Stimulated activated naive CD8-positive, alpha-beta T cell treated with anti-CD3 and anti-CD28 coated beads, Interleukin-15, Interleukin-2, amounts not matched to agents 100 U/mL and 50 U/mL, for 24 hours (primary cell): ENCODE measurements at regions not wholly inside any gene's neighbourhood (a gene's known extent, or its start where the extent isn't known, plus 50 kb on each side); places are given as distances from the start of the nearest gene placed in this dataset.

Source experiments
- ATAC-seq: fragments of 150-1000 bp; cut with Tn5 transposase; one replicate; pipeline ENCODE4 v1.10.0; 2021
- DNase-seq: peaks from one replicate; pipeline ENCODE4 v3.0.0; 2021

DNA sequence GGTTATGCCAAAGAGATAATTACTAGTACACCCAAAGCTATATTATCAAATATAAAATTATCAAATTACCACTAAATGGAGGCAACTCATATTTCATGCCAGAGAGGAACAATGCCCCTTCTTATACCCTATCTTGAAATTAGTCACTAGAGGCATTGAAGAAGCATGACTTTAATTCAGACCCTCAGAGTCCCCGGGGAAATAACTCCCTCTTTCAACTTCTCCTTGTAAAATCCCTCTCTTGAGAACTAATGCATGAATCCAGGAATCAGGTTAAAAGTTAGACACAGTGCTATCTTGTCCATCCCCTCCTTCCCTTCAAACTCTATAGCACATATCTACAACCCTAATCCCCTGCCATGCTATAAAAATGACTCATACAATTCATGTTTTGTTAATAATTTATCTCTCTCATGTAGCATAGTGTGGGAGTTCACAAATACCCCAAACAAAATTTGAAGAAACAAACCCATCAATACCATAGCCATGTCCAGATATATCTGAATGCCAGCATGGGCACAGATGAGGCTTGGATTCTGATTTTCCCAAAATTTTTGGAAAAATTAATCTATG is 665.4 kb downstream of the KCNA4 start:
- DNase-seq (no peak), ATAC-seq (no peak)

DNA sequence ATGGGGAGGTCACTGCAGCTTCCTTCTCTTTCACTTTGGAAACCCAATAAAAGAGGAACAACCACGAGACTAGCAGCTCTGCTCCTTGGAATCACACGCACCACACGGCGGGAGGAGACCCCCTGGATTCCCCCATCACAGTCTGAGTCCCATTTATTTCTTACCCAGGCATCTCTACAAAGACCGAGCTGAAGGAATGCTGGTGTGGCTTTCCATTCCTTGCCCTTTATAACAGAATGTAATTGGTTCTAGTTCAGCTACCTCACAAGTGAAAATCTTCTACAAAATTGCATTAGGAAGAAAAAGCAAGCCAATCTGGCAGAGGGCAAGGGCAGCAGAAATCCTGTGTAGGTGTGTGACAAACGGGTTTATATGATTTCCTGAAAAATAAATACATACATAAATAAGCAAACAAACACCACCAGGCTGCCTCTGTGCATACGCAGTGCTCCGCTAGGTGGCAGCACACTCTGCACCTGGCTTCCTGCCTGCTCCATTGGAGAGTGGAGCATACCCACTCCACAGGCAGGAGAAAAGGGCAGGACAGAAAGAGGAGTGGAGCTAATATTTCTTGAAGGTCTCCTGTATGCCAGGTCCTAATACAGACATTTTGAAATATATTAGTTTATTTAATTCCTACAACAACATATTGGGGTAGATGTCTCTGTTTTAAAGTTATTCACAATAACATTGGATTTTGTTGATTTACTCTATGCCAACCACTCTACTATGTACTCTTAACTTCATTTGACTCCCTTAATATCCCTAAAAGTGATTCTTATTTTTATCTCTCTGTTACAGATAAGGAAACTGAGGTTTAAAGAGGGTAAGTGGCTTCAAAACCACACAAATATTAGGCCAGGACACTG is 673.1 kb downstream of the KCNA4 start:
- DNase-seq (peak; percentile 48), ATAC-seq (no peak)

DNA sequence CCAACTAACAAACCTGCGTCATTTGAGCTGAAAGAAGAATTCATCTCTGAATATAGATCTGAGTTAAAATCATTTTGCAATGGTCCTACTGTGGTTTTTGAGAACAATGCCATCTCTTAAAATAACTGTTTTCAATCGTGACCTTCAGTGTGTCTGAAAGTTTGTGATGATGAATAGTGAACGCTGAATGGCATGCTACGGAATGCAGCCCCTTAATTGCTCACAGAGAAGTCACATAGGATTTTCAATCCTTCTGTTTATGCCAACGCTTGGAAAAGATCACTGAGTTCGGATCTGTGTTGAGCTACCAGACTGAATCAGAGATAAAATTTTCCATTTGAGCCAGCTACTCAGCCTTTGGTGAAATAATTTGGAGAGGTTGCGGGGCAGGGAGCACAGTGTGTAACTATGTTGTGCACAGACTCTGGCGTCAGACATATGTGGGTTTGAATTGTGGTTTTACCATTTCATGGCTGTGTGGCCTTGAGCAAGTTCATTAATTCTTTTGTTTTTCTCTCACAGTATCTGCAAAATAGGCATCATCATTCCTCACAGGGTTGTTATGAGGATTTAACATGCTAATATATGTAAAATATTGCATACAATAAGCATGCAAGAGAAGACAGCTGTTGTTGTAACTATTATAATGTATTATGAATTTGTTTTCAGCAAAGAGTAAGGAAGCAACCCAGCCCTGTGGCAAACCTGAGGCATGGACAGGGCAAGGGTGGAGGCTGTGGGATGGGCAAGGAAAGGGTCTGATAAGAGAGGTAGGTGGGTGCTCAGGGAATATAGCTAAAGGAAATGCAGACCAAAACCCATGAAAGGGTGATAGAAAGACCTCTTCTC is 679.9 kb downstream of the KCNA4 start:
- DNase-seq (no peak), ATAC-seq (no peak)

DNA sequence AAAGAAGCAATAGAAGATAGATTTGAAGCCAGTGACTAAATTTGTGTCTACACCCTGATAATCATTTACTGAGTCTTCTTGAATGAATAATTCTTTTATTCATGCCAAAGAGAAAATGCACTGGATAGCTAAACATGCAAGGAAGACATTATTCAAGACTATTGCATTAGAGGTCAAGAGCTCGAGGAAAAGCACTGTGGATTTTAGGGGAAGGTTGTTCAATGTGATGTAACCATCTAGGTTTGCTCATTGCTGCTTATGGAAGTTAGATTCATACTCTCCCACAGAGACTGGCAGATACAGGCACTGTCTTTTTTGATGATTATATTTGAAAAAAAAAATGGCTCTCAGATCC is 682.1 kb downstream of the KCNA4 start:
- DNase-seq (no peak), ATAC-seq (no peak)

DNA sequence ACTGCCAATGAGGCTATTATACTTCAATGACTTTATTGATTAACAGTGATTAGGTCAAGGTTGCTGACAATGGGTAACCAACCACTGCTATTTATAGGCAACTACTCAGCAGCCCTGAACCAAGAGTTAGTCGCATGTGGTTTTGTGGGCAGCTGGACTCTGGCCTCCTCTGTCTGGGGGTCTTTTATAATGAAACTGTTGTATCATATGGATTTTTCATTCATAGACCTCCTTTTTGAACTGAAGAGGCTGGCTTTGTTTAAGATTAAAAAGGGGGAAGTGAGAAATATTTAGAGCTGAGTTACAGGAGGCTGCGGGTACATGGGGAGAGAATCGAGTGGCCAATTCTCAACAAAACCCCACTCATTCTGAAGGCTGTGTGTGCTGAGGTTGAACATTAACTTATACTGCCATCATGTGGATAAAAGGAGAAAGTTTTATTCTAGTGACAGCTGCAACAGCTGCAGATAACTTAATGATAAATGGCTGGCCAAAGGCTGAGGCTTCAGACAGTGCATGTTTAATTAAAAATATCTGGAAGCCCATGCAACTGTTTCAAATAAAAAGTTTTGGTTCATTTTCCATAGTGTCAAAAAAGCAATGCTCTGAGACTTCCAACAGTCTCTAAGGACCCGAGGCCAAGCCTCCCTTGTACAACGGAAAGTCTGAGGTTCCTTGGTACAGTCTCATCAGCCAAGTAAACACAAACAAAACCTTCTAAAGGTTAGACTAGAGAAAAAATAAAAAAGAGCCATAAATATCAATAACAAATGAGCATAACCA is 682.6 kb downstream of the KCNA4 start:
- no peak for DNase-seq

DNA sequence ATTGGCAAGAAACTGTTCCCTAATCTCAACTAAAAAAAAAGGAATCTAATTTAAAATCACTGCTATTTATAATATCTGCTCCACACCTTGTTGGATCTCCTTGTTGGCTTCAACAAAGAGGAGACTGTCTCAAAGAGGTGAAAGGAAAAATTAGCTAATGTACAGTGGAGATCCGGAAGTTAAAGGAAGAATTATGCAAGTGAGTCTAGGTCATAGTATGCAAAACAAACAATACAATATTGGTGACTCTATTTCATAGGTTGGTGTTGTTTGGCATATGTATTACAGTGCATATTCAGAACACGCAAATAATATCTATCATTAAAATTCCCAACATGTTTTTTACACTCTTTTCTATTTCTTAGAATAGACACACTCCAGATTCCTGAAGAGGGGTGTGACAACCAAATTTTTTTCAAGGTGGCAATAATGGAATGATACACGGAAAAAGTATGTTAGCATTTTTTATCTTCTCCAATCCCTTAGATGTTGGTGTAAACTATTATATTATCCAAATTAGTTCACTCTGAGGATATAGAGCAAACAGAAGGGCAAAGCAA is 685.3 kb downstream of the KCNA4 start:
- no peak for DNase-seq
- ATAC-seq = no peak

More for the DNA sequence above, 682.6 kb downstream of the KCNA4 start:
- no peak for ATAC-seq

DNA sequence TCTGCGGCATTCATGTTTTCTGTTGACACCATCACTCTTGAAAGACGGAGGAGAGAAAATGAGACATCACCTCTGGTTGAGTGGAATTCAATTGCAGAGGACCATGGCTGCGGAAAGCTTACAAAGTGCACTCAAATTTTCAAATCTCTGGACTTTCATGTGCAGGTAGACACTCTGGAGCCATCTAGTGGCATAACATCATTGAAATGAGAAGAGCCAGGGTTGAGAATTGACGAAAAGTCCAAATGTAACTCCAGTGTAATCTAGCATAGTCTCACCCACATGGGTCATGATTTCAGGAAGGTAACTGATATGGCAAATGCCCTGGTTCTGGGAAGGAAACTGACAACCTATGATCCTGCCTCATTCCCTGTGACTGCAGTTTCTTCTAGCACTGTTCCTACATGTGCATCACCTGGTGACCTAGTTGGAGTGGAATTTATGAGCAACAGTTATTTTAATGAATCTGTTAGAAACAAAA is 687.8 kb downstream of the KCNA4 start:
- DNase-seq (no peak), ATAC-seq (no peak)

DNA sequence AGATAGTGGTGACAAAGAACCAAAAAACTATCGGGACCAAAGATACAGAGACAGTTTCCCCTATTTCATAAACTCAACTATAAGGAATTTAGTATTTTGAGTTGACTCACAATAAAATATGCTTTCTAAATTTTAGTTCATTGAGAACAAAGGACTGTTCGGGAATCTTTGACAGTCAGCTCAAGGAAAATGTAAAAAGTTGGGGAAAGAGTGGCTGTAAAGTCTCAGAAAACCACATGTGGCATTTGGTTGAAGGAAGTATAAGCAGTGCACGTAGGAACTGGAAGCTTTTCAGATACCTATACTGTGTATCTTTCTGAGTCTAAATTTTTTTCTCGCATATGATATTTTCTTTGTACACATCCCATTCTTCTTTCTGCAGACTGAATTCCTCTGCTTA is 688.9 kb downstream of the KCNA4 start:
- no peak for ATAC-seq

DNA sequence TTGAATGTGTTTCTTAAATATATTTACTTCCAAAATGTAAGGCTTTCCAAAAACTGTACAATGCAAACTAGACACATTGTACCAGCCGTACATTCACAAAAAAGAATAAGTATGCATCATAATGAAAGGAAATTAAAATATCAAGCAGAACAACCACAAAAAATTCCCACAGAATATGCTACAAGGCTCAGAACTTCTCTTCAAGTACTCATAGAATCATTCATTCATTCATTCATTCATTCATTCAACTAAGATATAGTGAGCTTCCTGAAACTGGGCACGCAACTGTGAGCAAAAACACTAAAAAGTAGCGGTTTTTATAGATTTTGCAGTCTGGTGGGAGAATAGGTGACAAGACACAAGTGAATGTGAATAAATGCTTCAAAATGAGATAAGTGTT is 690.1 kb downstream of the KCNA4 start:
- DNase-seq (no peak), ATAC-seq (no peak)

More for the DNA sequence above, 688.9 kb downstream of the KCNA4 start:
- no peak for DNase-seq

DNA sequence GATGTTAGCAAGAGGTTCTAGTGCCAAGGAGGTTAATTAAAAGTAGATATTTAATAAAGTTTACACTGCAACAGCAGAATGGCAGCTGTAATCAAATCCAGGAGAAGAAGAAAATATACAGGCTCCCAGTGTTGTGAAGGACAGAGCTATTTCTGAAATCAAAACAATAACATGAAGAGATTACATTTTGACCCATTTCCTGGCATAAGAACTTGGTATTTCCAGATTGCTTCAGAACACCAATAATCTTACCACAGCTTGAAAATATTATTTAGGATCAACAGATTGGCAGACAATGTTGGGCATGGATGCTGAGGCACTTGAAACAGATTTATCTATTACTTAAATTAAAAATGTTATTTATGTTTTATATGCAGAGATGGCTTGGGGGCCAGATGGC is 692.5 kb downstream of the KCNA4 start:
- ATAC-seq = no peak
- DNase-seq = no peak

DNA sequence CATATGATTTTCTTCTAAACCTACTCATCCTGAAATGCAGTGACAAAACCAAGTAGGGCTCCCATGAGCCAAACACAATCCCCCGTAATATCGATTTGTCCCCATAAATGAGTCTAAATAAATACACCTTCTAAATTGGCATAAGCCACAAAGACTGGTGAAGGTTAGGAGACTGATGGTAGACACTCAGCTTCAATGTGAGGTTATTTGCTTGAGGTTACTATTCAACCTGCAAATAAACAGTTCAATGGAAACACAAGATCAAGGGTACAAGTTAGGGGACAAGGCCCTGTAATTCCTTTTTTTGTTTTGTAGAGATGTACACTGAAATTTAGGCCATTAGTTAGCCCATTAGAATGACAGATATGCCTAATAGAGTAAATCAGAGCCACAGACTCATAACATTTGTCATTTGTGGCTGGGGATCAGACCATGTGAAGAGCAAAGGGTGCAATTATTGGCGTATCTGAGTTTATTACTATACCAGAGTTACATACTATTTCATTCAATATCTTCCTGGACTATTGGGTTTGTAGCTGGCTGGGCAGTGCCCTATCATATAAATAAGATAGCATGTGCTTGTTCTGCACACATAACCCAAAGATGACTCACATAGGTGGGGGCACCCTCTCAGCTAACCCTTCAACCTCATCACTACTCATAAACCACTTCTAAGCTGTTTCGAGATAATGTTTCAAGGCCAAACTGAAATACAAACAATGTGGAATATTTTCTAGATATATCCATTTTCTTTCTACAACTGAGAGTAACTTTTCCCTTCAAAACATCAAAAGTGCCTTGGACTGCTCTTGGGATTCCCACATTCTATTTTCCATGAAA is 695.3 kb downstream of the KCNA4 start:
- DNase-seq (no peak), ATAC-seq (no peak)

DNA sequence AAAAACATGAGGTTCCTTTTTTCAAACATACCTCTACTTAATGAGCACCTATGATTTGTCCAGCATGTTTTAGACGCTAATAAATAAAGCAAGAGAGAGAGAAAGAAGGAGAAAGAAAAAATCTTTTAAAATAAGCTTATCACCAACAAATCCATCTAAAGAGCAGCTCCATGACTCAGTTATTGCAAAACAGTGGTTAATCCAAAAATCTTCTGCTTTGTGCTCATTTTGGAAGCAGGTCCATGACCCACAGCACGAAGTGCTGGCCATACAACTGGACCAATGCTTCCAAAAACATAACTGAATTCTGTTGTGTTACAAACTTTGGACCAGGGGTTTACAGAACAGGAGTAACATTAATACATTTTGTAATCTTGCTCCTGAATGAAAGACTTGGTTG is 696.6 kb downstream of the KCNA4 start:
- DNase-seq (no peak), ATAC-seq (no peak)

DNA sequence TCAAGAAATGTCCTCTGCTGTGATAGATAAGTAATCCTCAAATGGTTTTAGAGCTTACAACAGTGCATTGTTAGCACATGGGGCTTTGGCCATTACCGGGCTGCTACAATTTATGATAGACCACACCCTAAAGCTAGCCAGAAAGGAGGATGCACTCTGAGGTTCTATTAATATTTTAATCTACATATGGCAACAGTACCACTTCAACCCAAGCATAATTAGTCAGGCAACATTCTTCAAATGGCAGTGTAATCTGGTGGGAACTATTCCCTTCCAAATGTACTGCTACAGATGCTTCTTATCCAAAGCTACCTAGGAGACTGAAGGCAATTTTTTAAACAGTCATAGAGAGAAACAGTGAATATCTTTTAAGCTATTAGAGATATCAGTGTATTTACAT is 697.6 kb downstream of the KCNA4 start:
- DNase-seq = no peak

DNA sequence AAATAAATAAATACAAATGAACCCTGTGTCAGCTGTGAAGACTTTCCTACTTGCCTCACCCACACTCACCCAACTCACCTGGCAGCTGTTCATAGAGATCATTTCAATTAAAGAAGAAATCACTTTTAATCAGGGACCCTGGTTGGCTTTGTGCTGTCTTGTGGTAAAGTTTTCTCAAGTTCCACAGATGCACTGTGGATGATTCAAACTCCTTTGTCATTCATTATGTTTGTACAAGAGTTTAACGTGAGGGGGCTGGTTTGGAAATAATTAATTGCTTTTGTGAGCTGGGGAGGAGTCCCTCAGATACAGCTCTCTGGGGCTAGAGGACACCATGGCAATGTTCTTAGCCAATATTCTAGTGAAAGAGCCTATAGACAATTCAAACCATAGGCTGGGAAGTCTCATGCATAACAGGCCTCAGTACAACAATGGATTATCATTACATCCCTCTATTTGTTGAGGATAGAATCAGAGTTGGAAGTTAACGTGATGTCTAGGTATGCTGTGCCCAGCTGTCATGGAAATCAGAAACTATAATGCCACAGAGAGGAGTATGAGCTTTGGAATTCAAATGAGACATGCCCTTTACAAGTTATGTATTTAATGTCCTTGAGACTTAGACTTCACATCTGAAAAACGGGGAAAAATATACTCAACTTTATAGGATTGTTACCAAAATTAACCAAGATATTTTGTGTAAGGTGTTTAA is 698.5 kb downstream of the KCNA4 start:
- DNase-seq = no peak
- no peak for ATAC-seq

More for the DNA sequence above, 697.6 kb downstream of the KCNA4 start:
- no peak for ATAC-seq

DNA sequence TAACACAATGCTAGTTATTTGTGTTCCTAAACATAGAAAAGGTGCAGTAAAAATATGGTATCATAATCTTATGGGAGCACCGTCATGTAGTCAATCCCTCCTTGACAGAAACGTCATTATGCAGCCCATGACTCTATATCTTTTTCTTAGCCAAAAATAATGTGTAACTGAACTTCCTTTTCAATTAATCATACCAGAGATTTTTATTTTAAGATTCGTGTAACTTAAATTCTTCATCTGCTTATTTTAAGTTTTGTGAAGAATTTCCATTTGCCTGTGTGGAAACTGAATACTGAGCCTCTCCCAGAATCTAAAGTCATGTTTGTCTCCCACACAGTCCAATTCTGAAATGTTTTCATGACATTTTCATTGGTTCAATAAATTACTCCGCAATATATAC is 699.1 kb downstream of the KCNA4 start:
- DNase-seq (no peak), ATAC-seq (no peak)

DNA sequence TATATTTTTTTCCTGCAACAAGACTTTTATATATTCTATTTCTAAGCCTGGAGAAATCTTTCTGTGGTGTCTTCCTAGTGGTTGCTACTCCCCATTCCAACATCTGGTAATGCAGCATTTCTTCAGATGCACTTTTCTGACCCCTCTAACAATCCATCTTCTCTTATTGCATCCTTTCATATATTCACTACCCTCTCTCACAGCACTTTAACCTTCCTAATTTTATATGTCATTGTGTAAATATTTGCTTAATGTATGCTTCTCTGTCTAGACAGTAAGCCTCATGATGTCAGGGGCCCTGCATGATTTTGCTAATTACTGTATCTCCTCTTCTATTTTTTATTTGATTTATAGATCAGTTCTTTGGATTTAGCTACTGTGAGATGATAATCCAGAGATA is 701.6 kb downstream of the KCNA4 start:
- DNase-seq (no peak), ATAC-seq (no peak)

DNA sequence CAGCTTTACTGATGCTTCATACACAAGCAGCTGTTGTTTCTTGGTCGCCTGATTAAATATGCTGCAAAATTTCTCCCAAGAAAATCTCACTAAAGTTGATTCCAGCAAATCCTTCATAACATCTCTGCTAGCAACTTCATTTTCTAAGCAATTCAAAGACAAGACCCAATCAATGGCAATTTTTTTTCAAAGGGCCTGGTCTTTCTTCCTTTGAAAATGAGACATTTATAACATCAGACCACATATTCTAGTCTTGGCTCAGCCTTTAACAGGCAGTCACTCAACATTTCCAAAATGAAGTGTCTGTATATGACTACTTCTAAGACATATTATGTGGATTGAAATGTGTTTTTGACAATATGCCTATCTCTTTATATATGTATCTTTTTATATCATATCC is 702.6 kb downstream of the KCNA4 start:
- ATAC-seq (no peak), DNase-seq (no peak)

DNA sequence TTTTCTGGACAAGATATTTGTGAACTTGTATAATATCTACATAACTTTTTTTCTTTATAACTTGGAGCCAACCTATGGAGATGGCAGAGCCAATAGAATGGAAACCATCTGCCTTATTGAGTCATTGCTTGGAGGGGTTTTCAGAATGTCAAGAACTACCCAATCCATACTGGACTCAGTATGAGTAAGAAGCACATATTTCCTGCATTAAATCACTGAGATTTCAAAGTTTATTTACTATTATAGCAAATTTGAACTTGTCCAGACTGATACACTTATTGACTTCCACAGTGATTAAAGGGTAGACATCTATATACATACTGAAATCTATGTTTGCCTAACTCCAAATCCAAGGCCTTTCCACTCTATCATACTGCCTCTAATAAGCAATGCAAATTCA is 704.0 kb downstream of the KCNA4 start:
- DNase-seq (no peak), ATAC-seq (no peak)

DNA sequence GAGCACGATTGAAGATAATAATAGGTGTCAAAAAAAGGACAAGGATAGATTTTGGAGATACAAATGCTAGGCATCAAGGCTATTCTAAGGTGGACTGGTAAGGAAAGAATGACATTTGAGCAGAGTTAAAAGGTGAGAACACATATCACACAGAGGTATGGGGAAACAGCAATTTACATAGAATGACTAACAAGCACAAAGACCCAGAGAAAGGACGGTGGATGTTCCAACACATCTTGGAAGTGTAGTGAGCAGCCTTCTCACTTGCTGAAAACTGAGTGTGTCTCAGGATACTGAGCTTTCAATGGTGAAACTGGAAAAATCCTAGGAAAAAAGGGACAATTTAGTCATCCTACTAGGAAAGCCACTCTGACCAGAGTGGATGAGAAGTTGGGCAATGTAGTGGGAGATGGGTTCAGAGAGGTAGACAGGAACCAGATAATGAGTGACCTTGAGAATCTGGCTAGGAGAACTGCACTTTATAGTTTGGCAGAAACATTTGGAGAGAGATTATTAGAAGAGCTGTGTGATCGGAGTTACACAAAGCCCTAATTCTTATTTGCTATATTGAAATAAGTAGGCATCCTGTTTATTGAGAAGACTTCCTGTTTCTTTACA is 706.0 kb downstream of the KCNA4 start:
- DNase-seq (no peak), ATAC-seq (no peak)

DNA sequence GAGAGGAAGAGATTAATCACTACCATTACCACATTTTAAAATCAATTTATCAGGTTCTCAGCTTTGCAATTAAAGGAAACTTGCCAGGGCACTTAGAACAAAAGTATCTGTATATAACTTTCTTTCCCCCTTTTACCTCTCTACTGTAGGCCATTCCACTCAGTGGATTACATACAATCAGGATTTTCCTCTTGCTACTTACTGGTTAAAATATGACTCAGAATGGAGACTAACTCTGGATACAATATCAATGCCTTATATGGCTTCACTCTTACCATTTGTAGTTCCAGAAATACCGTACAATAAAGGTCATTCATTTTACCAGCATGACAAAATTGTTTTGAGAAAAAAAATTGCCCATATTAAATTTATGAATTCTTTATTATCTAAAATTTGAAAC is 706.8 kb downstream of the KCNA4 start:
- ATAC-seq (no peak), DNase-seq (no peak)
